H1 (cell line): ENCODE measurements at regions not wholly inside any gene's neighbourhood (a gene's known extent, or its start where the extent isn't known, plus 50 kb on each side); places are given as distances from the start of the nearest gene placed in this dataset.

ENCODE experiments used
- CHD7 ChIP-seq: fragments of 300-600 bp; sonication (generic); IDR thresholded peaks from 2 replicates; pipeline ENCODE4 v1.7.1; 2012; ENCODE audit warnings: low read length, moderate library complexity, mild to moderate bottlenecking, inconsistent platforms; ENCODE audit not compliant: insufficient replicate concordance
- CTCF ChIP-seq, 3 experiments: IDR thresholded peaks; 1 replicate in 2 of 3; 2 replicates in 1 of 3; pipeline versions ENCODE4 v1.5.1 to v1.6.1; 2011; ENCODE audit warnings: low read length in 3 of 3, mild to moderate bottlenecking in 3 of 3, inconsistent platforms in 2 of 3, low read depth in 1 of 3, moderate library complexity in 1 of 3; ENCODE audit not compliant: insufficient read depth in 1 of 3; ENCODE audit errors: control extremely low read depth in 1 of 3
- EP300 ChIP-seq, 2 experiments: IDR thresholded peaks; 1 replicate in 1 of 2; 2 replicates in 1 of 2; pipeline ENCODE4 v1.6.1; 2011 to 2012; ENCODE audit warnings: low read depth in 2 of 2, low read length in 2 of 2, mild to moderate bottlenecking in 2 of 2, borderline replicate concordance in 1 of 2, inconsistent platforms in 1 of 2, moderate library complexity in 1 of 2
- EZH2 ChIP-seq: fragments of 200-600 bp; sonication (generic); IDR thresholded peaks from 2 replicates; pipeline ENCODE4 v1.7.1; 2012; ENCODE audit warnings: low read depth, mild to moderate bottlenecking, moderate library complexity, low read length, inconsistent platforms; ENCODE audit not compliant: severe bottlenecking
- GTF2F1 ChIP-seq: IDR thresholded peaks from 2 replicates; pipeline ENCODE4 v1.6.1; 2012; ENCODE audit warnings: low read depth, low read length, improper control_type of control experiment, borderline replicate concordance
- MAX ChIP-seq: IDR thresholded peaks from 2 replicates; pipeline ENCODE4 v1.6.1; 2012; ENCODE audit warnings: inconsistent platforms
- POLR2A ChIP-seq, 2 experiments: IDR thresholded peaks; 1 replicate in 1 of 2; 2 replicates in 1 of 2; pipeline ENCODE4 v1.6.1; 2011; ENCODE audit warnings: low read depth in 2 of 2, low read length in 2 of 2, mild to moderate bottlenecking in 2 of 2; ENCODE audit errors: control extremely low read depth in 1 of 2
- POLR2AphosphoS5 ChIP-seq: IDR thresholded peaks from 2 replicates; pipeline ENCODE4 v1.6.1; 2011; ENCODE audit warnings: low read depth, low read length
- RAD21 ChIP-seq, 2 experiments: IDR thresholded peaks in 1 of 2; conservative IDR thresholded peaks in 1 of 2; 2 replicates each; pipeline ENCODE4 v1.6.1; 2011; ENCODE audit warnings: low read depth in 2 of 2, low read length in 2 of 2, improper control_type of control experiment in 1 of 2, inconsistent platforms in 1 of 2, mild to moderate bottlenecking in 1 of 2, moderate library complexity in 1 of 2
- SP1 ChIP-seq: IDR thresholded peaks from 2 replicates; pipeline ENCODE4 v1.6.1; 2011; ENCODE audit warnings: low read depth, low read length
- TAF1 ChIP-seq: IDR thresholded peaks from 2 replicates; pipeline ENCODE4 v1.6.1; 2011; ENCODE audit warnings: mild to moderate bottlenecking, low read depth, low read length
- TBP ChIP-seq: IDR thresholded peaks from 2 replicates; pipeline ENCODE4 v1.6.1; 2011; ENCODE audit warnings: low read depth, low read length, improper control_type of control experiment
- YY1 ChIP-seq: IDR thresholded peaks from 2 replicates; pipeline ENCODE4 v1.6.1; 2011; ENCODE audit warnings: low read depth, mild to moderate bottlenecking, low read length

GRCh38 chr12:5195244-5195643 is 151.6 kb downstream of the KCNA5 start:
- TF ChIP-seq CTCF (IDR thresholded peaks at IDR 0.05; ENCODE audit: control extremely low read depth in 1 of 3, insufficient read depth in 1 of 3, low read depth in 1 of 3, low read length in 3 of 3) = no peak
- no peak for TF ChIP-seq EZH2
- TF ChIP-seq SP1 = no peak
- no peak for TF ChIP-seq POLR2A (IDR thresholded peaks at IDR 0.05; ENCODE audit: control extremely low read depth in 1 of 2, low read depth in 2 of 2, low read length in 2 of 2)
- no peak for TF ChIP-seq RAD21 (IDR thresholded peaks at IDR 0.05 in 1 of 2, conservative IDR thresholded peaks at IDR 0.05 in 1 of 2; ENCODE audit: low read depth in 2 of 2, low read length in 2 of 2)
- TF ChIP-seq CHD7 = no peak
- TF ChIP-seq GTF2F1 = no peak
- no peak for TF ChIP-seq YY1
- no peak for TF ChIP-seq POLR2AphosphoS5
- no peak for TF ChIP-seq TAF1
- no peak for TF ChIP-seq TBP
- no peak for TF ChIP-seq MAX
- no peak for TF ChIP-seq EP300 (IDR thresholded peaks at IDR 0.05; ENCODE audit: borderline replicate concordance in 1 of 2, low read depth in 2 of 2, low read length in 2 of 2)
